ENCODE measurements at regions not wholly inside any gene's neighbourhood (a gene's known extent, or its start where the extent isn't known, plus 50 kb on each side); places are given as distances from the start of the nearest gene placed in this dataset.

- intact Hi-C loops (cut with micrococcal nuclease; ENCODE audit: unreplicated experiment), result no loop called here
- Histone ChIP-seq H3K79me2 (ENCODE audit: low read depth) (no peaks in the 10 kb centered on the region), H4K20me1 (ENCODE audit: insufficient read depth) (no peaks in the 10 kb centered on the region), H3K27ac (no peak overlapping the region), H3K36me3 (ENCODE audit: low read depth) (no peaks in the 10 kb centered on the region), H3K4me2 (no peak overlapping the region), H3F3A (ENCODE audit: insufficient read depth, low read depth) (no peaks in the 10 kb centered on the region), H2AFZ (no peak overlapping the region), H3K9me3 (ENCODE audit: insufficient read depth, low read depth) (no peaks in the 10 kb centered on the region), H3K4me3 (no peak overlapping the region), H3K9me2 (ENCODE audit: insufficient read depth) (no peaks in the 10 kb centered on the region), H3K4me1 (replicated peaks; ENCODE audit: insufficient read depth) (no peaks in the 10 kb centered on the region), H3K27me3 (ENCODE audit: insufficient read depth, low read depth) (no peaks in the 10 kb centered on the region)
- CTCF ChIA-PET, result no interaction called here
- no TSS peak for BruUV-seq (replicated peaks)
- TF ChIP-seq EZH2 (IDR thresholded peaks at IDR 0.05; ENCODE audit: low read depth), result no peak
- TF ChIP-seq CTCF (conservative IDR thresholded peaks at IDR 0.05), result no peak
- POLR2A ChIA-PET (ENCODE audit: unreplicated experiment), result no interaction called here
- DNase-seq, result no peak
Observed at GRCh38 chr1:193662030-193662429, 475.6 kb upstream of the B3GALT2 start.

- intact Hi-C loops (cut with micrococcal nuclease; ENCODE audit: unreplicated experiment), result no loop called here
Observed at GRCh38 chr1:193661385-193661784, 475.0 kb upstream of the B3GALT2 start.

GRCh38 chr1:193660428-193660827 is 474.0 kb upstream of the B3GALT2 start:
- Histone ChIP-seq H2AFZ (no peak overlapping the region), H3K4me3 (no peak overlapping the region), H3K36me3 (ENCODE audit: low read depth) (no peaks in the 10 kb centered on the region), H4K20me1 (ENCODE audit: insufficient read depth) (no peaks in the 10 kb centered on the region), H3K9me2 (ENCODE audit: insufficient read depth) (no peaks in the 10 kb centered on the region), H3K4me2 (no peak overlapping the region), H3K9me3 (ENCODE audit: insufficient read depth, low read depth) (no peaks in the 10 kb centered on the region), H3K79me2 (ENCODE audit: low read depth) (no peaks in the 10 kb centered on the region), H3K4me1 (replicated peaks; ENCODE audit: insufficient read depth) (no peaks in the 10 kb centered on the region), H3K27me3 (ENCODE audit: insufficient read depth, low read depth) (no peaks in the 10 kb centered on the region), H3K27ac (no peak overlapping the region), H3F3A (ENCODE audit: insufficient read depth, low read depth) (no peaks in the 10 kb centered on the region)
- intact Hi-C loops (cut with micrococcal nuclease; ENCODE audit: unreplicated experiment), result no loop called here
- TF ChIP-seq CTCF (conservative IDR thresholded peaks at IDR 0.05) (no peak), EZH2 (IDR thresholded peaks at IDR 0.05; ENCODE audit: low read depth) (no peak)
- no TSS peak for BruUV-seq (replicated peaks)
- no peak for DNase-seq
- ChIA-PET CTCF (no interaction called here), POLR2A (ENCODE audit: unreplicated experiment) (no interaction called here)

More at GRCh38 chr1:193661385-193661784, 475.0 kb upstream of the B3GALT2 start:
- BruUV-seq (replicated peaks), result no TSS peak
- no peaks in the 10 kb centered on the region for H3K9me2 ChIP-seq (ENCODE audit: insufficient read depth)
- H3K4me3 ChIP-seq, result no peak overlapping the region
- no peaks in the 10 kb centered on the region for H3K9me3 ChIP-seq (ENCODE audit: insufficient read depth, low read depth)
- H3K79me2 ChIP-seq (ENCODE audit: low read depth), result no peaks in the 10 kb centered on the region
- no peak overlapping the region for H2AFZ ChIP-seq
- no peaks in the 10 kb centered on the region for H3K36me3 ChIP-seq (ENCODE audit: low read depth)
- CTCF ChIA-PET, result no interaction called here
- no peaks in the 10 kb centered on the region for H4K20me1 ChIP-seq (ENCODE audit: insufficient read depth)
- H3K27ac ChIP-seq, result no peak overlapping the region
- H3K4me2 ChIP-seq, result no peak overlapping the region
- H3F3A ChIP-seq (ENCODE audit: insufficient read depth, low read depth), result no peaks in the 10 kb centered on the region
- H3K4me1 ChIP-seq (replicated peaks; ENCODE audit: insufficient read depth), result no peaks in the 10 kb centered on the region
- TF ChIP-seq CTCF (conservative IDR thresholded peaks at IDR 0.05) (no peak), EZH2 (IDR thresholded peaks at IDR 0.05; ENCODE audit: low read depth) (no peak)
- no peak for DNase-seq
- POLR2A ChIA-PET (ENCODE audit: unreplicated experiment), result no interaction called here
- no peaks in the 10 kb centered on the region for H3K27me3 ChIP-seq (ENCODE audit: insufficient read depth, low read depth)

Data from PC-9 (cell line).